CD4-positive, alpha-beta T cell treated with Interleukin-10 for 1 hour (primary cell): ENCODE measurements at regions not wholly inside any gene's neighbourhood (a gene's known extent, or its start where the extent isn't known, plus 50 kb on each side); places are given as distances from the start of the nearest gene placed in this dataset.

Source experiments
- DNase-seq: peaks from one replicate; pipeline ENCODE4 v3.0.0-alpha.2; 2020

GRCh38 chr4:112852601-112853000 lies 196.9 kb upstream of the ANK2 start:
- no peak for DNase-seq

GRCh38 chr4:112853662-112854256 lies 195.7 kb upstream of the ANK2 start:
- no peak for DNase-seq

- DNase-seq: no peak
These were observed 195.0 kb upstream of the ANK2 start for GRCh38 chr4:112854420-112854819.

DNA sequence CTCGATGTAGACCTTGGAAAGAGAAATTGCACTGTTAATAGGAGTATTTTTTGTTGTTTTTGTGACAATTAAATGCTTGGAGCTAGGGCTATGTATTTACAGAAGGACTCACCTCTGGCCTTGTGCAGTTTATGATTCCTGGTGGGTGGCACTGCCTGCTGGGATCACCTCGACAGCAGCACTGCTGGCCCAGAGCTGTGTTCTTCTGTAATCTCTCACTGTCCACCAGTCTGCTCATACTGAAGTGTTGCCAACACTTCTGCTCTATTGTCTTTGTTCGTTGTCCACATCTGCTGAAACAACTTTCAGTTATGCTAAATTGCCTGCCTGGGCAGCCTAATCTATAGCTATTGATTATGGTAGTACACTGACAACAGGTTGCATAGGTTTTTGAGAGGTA lies 194.4 kb upstream of the ANK2 start:
- DNase-seq: no peak

DNA sequence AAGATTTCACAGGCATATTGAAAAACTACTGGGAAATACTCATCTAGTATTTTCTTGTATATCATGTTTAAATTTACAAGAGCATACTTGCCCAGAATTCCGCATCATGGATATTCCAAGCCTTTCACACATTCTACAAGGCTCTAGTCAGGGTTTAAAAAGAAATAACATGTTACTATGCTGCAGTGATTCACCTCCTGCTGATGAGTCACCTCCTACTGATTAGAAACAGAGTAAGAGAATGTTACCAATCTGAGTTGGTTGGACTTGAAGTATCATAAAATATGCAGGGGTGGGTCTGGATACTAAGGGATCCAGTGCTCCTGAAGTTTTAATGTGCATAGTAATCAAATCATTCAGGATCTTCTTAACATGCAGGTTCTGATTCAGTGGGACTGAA lies 192.0 kb upstream of the ANK2 start:
- no peak for DNase-seq

DNA sequence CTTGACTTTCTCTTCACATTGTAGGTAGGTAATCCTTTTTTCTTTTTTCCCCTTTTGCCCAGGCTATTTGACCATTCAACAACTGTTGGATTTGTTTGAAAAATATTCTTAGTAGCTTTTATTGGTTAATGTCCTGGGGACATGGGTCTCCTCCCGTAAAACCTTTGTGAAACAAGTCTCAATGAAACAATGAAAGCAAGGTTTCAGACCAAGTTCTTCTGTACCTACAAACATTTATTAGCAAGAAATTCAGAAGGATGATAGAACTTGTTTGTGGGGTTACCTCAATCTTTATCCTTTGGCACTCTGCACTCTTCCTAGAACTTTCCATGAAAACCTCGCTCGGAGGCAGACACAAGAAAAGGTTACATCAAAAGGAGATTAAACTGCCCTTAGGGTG lies 190.7 kb upstream of the ANK2 start:
- DNase-seq: no peak

DNA sequence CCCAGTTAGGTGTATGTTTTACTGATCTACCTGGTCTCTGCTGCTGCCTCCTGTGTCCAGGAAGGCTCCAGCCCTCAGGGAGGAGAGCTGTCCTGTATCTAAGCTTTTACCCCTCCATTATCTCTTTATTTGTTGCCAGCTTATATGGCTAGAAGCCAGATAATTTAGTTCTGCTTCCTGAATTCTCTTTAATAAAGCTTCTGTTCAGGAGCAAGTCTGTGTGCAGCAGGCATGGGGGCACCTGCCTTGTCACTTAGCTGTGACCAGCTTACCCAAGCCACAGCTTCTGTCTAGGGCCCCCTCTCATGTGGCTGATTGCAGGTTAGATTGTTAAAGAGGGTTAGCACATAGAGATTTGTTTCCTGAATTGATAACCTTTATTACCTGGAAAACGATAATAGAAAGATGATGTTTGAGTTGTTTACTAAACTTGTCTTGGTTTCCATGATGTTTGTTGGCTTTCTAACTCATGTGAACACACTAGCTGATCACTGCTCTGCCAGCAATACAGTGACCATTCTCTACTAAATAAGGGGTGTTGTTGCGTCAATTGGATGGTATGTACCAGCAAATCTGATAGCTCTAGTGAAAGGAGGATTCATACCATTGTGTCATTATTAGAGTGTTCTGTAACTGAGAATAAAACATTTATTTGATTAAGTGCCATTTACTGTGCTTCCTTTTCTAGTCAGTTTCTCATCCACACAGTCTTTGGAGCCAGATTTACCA lies 189.8 kb upstream of the ANK2 start:
- DNase-seq: no peak

DNA sequence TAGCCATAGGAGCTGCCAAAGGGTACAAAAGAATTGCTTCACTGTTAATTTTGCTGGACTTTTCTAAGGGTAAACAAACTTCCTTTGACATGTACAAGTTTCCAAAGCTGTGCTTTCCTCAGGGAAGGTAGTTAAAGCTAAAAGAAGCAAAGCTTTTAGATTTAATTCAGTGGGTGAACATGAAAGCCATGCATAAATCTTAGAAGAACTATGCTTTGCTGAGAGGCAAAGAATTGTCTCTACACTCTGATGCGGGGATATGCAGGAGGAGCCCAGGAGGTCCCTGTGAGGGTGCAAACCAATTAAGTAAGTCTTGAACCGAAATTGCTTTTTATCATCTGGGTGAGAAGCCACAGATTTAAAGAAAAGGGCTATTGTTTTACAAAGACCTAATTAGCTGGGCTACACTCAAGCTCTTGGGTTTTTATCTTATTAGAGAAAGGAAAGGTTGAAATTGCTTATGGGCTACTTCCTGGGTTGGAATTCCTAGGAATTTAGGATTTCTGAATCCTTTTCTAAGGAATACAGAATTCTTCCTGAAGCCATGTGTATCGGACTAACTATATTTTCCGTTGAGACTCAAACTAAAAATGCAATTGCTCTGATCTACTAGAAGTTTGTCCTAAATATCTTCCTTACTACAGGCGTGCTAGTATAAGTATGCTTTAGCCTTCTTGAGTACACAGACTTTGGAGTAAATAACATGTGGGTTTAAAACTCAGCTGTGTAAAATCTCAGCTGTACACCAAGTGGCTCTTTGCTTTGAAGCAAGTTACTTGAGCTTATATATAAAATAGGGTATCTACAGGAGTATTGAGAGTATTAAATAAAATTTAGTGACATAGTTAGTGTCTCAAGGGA lies 188.4 kb upstream of the ANK2 start:
- no peak for DNase-seq

GRCh38 chr4:112861691-112862674 lies 187.5 kb upstream of the ANK2 start:
- no peak for DNase-seq

DNA sequence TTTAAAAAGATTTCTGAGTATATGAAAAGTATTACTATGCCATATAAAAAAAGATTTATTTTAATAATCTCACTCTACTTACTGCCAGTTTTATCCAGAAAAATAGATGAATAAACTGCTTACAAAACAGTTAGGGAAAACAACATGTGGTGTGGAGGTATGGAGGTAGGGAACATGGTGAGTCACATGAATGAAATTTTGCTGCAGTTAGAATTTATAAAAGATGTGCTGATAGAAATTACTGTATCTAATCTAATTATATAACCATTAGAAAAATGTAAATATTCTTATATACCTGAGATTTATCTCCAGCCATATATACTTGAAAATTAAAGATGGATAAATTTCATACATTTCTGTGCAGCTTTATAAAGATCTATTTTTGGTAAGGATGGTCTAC lies 184.0 kb upstream of the ANK2 start:
- no peak for DNase-seq

GRCh38 chr4:112876316-112876715 lies 173.1 kb upstream of the ANK2 start:
- DNase-seq: no peak

- DNase-seq: no peak
These were observed 167.6 kb upstream of the ANK2 start for GRCh38 chr4:112881842-112882241.

GRCh38 chr4:112882286-112882685 lies 167.2 kb upstream of the ANK2 start:
- DNase-seq: no peak

DNA sequence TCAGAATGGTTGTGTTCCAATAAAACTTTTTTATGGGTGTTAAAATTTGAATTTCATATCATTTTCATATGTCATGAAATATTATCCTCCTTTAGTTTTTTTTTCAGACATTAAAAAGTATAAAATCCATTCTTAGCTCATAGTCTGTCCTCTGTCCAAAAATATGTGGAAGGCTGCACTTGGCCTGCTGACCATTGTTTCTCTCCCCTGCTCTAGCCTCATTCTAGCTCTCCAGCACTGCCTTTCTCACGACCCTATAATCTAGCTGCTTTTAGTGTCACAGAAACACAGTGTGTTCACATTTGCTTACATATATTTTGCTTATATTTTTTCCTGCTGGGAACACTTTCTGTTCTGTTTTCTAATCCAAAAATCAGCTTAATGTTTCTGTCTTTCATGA lies 165.0 kb upstream of the ANK2 start:
- no peak for DNase-seq

- no peak for DNase-seq
These were observed 163.6 kb upstream of the ANK2 start for GRCh38 chr4:112885897-112886296.

DNA sequence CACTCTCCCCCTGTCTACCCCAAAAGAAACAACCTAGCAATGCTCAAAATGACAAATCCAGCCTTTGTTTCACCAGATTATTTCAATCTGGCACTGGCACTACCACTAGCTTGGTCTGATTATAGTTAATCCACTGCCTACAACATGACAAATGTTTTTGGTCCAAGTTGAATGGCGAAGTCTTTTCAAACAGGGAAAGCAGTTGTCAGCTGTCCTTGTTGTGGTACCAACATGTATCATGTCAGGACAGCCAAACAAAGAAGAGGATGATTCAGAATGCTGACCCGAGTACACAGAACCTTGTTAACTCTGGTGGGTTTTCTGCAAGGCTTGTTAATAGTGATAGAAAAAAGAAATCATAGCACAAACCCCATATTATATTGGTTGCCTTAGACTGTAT lies 160.8 kb upstream of the ANK2 start:
- DNase-seq: no peak

GRCh38 chr4:112889199-112889598 lies 160.3 kb upstream of the ANK2 start:
- DNase-seq: no peak

GRCh38 chr4:112889619-112890527 lies 159.6 kb upstream of the ANK2 start:
- no peak for DNase-seq

DNA sequence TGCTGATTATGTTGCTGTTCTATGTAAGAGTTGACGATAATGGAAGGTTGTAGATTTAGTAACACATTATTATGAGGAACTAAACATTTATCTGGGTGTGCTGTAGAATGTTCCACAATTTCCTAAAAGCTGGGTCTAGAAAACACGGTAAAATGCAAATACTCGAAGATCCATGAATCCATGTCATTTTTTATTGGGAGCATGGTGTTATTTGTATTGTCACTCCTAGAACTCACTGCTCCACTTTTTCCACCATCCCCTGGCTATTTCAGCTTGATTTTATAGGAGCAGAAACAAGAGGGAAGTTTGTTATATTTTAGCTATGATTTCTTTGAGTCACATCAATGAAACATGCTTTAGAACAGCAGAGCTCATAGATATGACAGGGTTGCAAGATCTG lies 155.0 kb upstream of the ANK2 start:
- DNase-seq: no peak

DNA sequence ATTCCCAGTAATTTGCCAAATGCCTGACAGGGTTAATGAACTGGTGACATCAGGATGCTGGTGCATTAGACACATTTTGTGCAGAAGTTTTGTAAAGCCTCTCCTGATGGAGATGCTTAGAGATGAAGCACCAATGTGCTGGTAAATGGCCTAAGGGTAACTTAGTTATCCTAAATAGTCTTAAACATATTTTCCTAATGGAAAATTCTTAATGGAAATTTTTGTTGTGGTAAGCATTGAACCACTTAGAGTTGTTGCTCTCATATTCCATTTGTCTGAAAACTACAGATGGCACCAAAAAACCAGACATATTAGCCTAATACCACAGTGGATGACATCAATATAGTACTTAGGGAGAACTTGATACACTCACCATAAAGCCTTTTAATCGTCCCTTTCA lies 154.5 kb upstream of the ANK2 start:
- no peak for DNase-seq

DNA sequence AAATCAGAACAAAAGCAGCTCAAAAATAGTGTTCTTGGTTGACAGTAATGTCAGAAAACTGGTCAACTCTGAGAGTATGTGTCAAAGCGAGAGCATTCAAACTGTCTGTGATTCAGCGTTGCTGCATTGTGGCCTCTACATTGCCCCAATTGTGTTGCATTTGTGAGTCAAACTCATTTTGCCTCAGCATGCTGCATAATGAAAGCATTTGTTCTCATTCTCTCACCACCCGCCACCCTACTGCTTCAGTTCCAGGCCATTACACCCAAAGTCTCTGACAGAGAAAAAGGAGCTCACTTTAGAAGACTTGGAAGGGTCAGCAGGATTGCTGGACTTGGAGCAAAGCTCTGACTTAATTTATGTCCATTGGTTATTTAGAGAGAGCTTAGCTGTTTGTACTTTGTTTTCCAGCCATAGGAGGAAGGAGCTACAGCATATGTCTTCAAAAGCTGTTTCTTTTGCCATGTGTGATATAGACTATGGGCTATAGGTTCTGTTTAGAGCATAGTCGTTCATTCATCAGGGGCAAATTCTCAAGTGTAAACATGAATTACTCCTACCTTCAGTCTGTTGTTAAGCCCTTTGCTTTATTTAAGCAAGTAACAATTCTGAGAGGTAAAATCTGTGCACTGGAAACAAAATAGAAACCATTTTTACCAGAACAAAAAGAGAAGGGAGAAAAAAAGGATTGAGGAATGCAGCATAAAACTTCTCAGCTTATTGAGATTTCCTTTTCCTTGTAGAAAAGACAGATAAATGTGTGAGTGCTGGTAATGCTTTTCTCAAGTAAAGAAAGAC lies 153.4 kb upstream of the ANK2 start:
- no peak for DNase-seq
